Kidney epithelial cell (primary cell): ENCODE measurements at regions not wholly inside any gene's neighbourhood (a gene's known extent, or its start where the extent isn't known, plus 50 kb on each side); places are given as distances from the start of the nearest gene placed in this dataset.

Experiments used
- DNase-seq: peaks from one replicate; pipeline ENCODE4 v3.0.0-alpha.2; 2010; ENCODE audit warnings: low read depth
- H3K27me3 ChIP-seq: 2 replicates; pipeline ENCODE4 v1.6.0; 2011; ENCODE audit warnings: low read length; ENCODE audit not compliant: control insufficient read depth, insufficient read depth
- H3K36me3 ChIP-seq: 2 replicates; pipeline ENCODE4 v1.5.1; 2011; ENCODE audit warnings: low read length; ENCODE audit not compliant: control insufficient read depth, insufficient read depth
- H3K4me3 ChIP-seq: 2 replicates; pipeline ENCODE4 v1.5.1; 2011; ENCODE audit warnings: low read depth, mild to moderate bottlenecking, control low read depth, low read length
- TF ChIP-seq, protein P1 (sequence below): IDR thresholded peaks from 2 replicates; pipeline ENCODE4 v1.5.1; 2011; ENCODE audit warnings: mild to moderate bottlenecking, moderate library complexity, low read length, control low read depth, inconsistent platforms; ENCODE audit not compliant: insufficient read depth, poor library complexity, severe bottlenecking

DNA sequence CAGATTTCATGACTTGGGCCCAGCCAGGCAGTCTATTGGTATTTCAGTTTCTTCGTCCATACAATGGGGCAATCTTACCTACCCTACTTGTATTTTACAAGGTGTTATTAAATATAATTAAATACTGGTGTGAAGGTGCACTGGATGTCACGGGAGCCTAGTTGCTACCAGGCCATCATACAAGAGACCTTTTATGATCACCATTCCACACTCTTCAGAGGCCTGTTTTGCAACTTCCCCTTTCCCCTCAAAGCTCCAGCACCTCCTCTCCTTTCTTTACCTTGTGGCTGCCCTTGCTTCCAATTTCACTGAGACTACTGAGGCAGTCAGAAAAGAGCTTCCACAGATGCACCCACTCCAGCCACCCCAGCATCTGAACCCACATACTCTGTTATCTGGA lies 93.8 kb upstream of the HELT start:
- Histone ChIP-seq H3K36me3 (no peaks in the 10 kb centered on the region), H3K27me3 (no peaks in the 10 kb centered on the region), H3K4me3 (no peak overlapping the region)
- TF ChIP-seq, protein P1, sequence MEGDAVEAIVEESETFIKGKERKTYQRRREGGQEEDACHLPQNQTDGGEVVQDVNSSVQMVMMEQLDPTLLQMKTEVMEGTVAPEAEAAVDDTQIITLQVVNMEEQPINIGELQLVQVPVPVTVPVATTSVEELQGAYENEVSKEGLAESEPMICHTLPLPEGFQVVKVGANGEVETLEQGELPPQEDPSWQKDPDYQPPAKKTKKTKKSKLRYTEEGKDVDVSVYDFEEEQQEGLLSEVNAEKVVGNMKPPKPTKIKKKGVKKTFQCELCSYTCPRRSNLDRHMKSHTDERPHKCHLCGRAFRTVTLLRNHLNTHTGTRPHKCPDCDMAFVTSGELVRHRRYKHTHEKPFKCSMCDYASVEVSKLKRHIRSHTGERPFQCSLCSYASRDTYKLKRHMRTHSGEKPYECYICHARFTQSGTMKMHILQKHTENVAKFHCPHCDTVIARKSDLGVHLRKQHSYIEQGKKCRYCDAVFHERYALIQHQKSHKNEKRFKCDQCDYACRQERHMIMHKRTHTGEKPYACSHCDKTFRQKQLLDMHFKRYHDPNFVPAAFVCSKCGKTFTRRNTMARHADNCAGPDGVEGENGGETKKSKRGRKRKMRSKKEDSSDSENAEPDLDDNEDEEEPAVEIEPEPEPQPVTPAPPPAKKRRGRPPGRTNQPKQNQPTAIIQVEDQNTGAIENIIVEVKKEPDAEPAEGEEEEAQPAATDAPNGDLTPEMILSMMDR, result no peak
- no peak for DNase-seq

DNA sequence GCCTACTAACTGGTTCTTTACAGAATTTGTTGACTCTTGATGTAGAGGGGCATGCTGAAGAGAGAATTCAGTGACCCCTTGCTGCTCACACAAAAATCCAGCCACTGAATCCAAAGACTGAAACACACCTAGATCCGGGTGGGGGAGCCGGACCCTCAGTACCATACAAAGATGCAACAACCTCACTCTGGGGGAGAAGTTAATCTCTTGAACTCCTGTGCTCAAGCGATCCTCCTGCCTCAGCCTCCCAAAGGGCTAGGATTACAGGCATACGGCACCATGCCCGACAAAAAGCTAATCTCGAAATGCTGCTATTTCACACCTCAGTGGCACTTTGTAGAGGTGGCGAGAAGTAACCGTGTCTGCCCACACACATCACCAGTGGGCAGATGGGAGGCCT lies 88.8 kb upstream of the HELT start:
- no peak for DNase-seq
- no peaks in the 10 kb centered on the region for H3K27me3 ChIP-seq
- no peaks in the 10 kb centered on the region for H3K36me3 ChIP-seq
- H3K4me3 ChIP-seq, result no peak overlapping the region
- TF ChIP-seq, protein P1, result no peak

DNA sequence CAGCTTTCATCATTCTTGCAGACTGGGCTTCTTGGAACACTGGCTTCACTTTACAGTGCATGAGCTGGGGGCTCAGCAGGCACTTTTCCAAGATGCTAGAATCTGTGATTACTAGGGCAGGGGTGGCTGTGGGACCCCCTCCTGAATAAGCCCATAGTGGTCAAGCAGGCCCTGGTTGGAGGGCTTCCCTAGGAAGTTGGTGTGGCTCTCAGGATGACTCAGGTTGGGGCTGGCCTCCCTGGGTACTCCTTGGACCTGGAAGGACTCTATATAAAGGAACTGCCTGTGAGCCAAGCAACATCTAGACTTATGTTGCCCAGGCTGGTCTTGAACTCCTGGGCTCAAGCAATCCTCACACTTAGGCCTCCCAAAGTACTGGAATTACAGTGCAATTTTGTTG lies 88.3 kb upstream of the HELT start:
- DNase-seq, result no peak
- TF ChIP-seq, protein P1, result no peak
- H3K27me3 ChIP-seq, result no peaks in the 10 kb centered on the region
- no peaks in the 10 kb centered on the region for H3K36me3 ChIP-seq
- no peak overlapping the region for H3K4me3 ChIP-seq

DNA sequence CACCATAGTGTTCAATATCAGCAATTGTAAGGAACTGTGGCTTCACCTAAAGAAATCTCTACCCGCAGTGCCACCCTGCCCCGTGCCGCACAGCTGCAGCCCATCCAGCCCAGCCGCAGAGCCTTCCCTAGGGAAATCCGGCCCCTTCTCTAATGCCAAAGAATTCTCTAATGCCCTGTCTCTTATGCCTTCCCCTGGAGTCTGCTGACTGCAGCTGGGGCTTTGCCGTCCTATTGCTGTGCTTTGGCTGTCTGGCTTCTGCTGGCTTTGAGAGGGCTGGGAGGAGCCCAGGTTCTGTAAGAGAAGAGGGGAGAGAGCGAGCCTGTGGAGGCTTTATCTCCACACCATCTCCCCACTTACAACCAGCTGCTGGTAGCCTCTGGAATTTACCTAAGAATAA lies 85.9 kb upstream of the HELT start:
- H3K4me3 ChIP-seq, result no peak overlapping the region
- TF ChIP-seq, protein P1, result no peak
- H3K27me3 ChIP-seq, result no peaks in the 10 kb centered on the region
- no peak for DNase-seq
- no peaks in the 10 kb centered on the region for H3K36me3 ChIP-seq

DNA sequence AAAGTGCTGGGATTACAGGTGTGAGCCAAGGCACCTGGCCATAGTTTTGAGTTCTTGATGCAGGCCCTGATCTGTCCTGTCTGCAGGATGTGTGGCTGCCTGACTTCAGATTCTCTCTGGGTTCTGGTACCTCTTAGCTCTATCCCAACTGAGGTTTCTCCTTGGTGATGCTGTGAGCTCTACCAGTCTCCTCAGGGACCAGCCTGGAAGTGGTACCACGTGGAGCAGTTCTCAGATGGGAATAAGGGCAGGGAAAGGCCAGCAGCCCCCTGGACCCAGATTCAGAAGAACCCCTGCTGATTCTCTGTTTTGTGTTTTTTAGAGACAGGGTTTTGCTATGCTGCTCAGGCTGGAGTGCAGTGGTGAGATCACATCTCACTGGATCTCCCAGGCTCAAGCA lies 85.0 kb upstream of the HELT start:
- no peak for DNase-seq
- Histone ChIP-seq H3K36me3 (no peaks in the 10 kb centered on the region), H3K4me3 (no peak overlapping the region), H3K27me3 (no peaks in the 10 kb centered on the region)
- TF ChIP-seq, protein P1, result no peak

DNA sequence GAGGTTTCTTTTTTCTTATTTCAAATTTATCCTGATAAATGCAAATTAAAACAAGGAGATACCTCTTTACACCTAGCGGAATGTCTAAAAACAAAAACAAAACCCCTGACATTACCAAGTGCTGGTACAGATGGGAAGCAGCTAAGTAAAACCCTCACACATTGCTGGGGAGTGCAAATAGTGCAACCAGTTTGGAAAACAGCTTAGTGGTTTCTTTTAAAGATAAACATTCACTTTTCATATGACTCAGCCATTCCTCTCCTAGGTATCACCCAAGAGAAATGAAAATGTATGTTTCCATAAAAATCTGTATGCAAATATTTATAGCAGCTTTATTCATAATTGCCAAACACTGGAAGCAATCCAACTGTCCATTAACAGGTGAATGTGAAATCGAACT lies 84.1 kb upstream of the HELT start:
- TF ChIP-seq, protein P1, result no peak
- Histone ChIP-seq H3K4me3 (no peak overlapping the region), H3K36me3 (no peaks in the 10 kb centered on the region), H3K27me3 (no peaks in the 10 kb centered on the region)
- DNase-seq, result no peak
